GM10266 (cell line): ENCODE measurements at regions not wholly inside any gene's neighbourhood (a gene's known extent, or its start where the extent isn't known, plus 50 kb on each side); places are given as distances from the start of the nearest gene placed in this dataset.

Experiments
- DNase-seq: peaks from one replicate; pipeline ENCODE4 v3.0.0; 2012; ENCODE audit errors: extremely low spot score
- TF ChIP-seq, protein P1 (sequence below): IDR thresholded peaks from 2 replicates; pipeline ENCODE4 v1.5.1; 2012; ENCODE audit warnings: mild to moderate bottlenecking, low read depth; ENCODE audit not compliant: control insufficient read depth, insufficient read depth; ENCODE audit errors: missing control alignments

DNA sequence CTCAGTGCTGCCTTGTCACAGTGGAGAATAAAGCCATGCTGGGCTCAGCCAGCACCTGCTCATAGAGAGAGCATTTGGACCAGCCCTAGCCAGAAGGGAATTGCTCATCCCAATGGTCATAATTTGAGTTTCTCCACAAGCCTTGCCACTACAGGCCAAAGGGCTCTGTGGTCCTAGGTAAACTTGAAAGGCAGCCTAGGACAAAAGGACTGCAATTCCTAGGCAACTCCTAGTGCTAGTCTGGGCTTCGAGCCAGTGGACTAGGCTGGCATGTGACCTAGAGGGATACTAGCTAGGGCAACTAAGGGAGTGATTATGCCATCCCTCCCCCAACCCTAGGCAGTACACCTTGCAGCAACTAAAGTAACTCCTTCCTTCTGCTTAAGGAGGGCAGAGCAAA, 516.2 kb downstream of the BCKDHB start:
- TF ChIP-seq, protein P1, sequence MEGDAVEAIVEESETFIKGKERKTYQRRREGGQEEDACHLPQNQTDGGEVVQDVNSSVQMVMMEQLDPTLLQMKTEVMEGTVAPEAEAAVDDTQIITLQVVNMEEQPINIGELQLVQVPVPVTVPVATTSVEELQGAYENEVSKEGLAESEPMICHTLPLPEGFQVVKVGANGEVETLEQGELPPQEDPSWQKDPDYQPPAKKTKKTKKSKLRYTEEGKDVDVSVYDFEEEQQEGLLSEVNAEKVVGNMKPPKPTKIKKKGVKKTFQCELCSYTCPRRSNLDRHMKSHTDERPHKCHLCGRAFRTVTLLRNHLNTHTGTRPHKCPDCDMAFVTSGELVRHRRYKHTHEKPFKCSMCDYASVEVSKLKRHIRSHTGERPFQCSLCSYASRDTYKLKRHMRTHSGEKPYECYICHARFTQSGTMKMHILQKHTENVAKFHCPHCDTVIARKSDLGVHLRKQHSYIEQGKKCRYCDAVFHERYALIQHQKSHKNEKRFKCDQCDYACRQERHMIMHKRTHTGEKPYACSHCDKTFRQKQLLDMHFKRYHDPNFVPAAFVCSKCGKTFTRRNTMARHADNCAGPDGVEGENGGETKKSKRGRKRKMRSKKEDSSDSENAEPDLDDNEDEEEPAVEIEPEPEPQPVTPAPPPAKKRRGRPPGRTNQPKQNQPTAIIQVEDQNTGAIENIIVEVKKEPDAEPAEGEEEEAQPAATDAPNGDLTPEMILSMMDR, result no peak
- no peak for DNase-seq

DNA sequence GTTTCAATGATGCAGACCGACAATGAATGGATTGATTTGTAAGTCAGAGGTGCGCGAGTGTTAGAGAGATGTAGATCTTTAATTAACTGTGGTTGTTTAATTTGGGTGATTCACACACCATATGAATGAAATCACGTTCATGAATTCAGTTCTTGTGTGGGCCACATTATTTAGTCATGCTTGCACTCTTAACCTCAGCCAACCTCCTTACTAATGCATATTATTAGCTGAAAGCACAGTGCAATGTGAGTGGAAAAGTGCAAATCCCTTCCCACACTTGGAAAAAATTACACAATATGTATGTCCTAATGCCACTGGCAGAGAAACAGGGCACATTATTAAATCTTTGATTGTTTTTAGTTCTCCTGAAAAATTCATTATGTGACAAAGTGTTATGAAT, 512.5 kb downstream of the BCKDHB start:
- DNase-seq, result no peak
- TF ChIP-seq, protein P1, result no peak

DNA sequence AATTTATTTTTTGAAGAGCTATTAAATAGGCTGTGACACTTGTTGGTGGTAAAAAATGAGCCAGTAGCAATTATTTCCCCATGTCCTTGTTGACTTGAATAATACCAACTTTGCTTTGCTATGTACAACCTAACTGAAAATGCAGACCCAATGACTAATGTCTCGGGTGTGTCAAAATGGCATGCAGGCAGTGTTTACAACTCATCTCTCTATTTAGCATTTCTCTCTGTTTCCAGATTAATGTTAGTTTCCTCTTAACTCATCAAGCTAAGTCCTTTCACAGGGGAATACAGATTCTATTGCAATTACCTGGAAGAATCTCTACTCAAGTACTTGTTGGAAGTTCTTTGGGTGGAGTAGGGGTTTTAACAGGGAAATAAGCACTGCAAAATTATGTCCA, 504.4 kb downstream of the BCKDHB start:
- TF ChIP-seq, protein P1, result no peak
- DNase-seq, result no peak

DNA sequence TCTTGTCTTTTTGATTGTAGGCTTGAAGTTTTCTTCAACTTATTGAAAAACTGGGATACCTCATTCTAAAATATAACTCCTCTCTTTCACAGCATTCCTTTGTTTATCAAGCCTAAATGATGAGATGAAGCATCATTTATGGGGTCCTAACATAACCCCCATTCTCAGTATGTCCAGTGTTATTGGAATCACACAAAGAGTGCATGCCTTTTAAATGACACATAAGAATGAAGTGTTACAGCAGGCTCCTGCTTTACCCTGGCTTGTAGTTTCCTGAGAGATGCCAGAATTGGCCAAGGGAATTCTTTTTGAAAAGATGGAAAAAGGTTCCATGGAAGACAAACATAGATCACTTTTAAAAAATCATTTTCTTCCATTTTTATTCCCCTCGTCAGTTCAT, 502.4 kb downstream of the BCKDHB start:
- TF ChIP-seq, protein P1, result no peak
- no peak for DNase-seq

DNA sequence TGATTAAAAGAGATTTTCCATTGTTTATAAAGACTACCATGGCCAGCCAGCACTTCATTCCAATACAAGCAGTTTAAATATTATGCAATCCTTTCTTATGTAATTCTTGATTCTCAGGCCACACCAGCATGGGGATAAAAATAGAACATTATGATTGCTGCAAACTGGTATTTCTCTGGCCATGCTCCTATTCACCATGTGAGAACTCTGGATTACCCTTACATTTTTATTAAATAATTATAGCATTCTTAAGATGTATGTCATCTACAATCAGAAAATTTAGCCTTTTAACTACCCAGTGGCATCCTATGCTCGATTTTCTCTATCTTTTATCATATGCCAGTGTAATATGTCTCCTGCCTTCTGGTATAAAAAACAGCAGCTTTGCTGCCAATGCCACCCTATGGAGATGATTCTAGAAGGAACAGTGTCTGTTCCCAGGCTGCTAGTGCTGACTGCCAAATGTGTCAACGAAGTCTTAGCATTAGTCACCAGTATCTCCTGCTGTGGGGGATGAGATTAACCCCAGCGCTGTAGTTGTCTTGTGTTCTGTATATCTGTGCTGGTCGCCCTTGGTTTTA, 501.4 kb downstream of the BCKDHB start:
- DNase-seq, result no peak
- TF ChIP-seq, protein P1, result no peak

DNA sequence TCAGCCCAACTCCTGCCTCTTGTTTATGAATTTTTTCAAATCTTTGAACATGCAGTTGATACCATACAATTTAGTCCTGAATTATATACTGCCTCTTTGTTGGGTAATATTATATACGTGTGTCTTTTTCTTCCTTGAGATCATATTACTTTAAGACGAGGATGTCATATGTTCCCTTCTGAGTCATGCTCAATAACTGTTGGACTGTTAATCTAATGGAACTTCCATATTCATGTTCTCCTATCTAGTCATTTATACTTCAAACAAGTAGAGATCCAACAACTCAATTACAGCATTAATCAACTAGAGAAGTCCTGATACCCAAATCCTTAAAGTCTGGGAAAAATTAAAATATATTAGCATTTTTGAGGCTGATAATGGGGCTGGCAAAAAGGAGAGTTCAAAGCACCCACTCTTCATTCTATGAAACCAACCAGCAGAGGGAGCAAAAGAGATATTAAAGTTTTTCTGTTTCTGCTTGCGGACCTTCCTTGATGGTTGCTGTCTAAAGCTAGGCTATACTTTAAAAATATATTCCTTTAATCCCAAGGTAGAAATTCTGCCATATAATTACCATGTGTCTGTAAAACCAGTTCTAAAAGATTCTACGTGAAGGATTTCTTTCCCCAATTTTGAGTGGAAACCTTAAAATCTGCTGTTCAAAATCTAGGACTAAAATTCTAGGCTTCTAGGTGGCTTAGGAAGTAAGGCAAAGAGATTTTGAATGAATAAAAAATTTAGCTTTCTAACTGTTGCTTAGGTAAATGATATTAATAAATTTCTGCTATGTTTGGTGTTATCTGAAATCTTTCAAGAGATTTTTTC, 498.9 kb downstream of the BCKDHB start:
- peak; percentile 8 for DNase-seq
- TF ChIP-seq, protein P1, result peak; percentile 54

DNA sequence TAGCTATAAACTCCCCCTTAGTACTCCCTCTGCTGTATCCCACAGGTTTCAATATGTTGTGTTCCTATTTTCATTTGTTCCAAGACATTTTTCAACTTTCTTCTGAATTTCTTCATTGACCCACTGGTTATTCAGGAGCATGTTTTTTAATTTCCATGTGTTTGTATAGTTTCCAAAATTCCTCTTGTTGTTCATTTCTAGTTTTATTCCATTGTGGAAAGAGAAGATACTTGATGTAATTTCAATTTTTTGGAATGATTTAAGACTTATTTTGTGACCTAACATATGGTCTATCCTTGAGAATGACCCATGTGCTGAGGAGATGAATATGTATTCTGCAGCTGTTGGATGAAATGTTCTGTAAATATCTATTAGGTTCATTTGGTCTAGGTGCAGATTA, 497.2 kb downstream of the BCKDHB start:
- DNase-seq, result no peak
- TF ChIP-seq, protein P1, result no peak
